NCI-H1105 (cell line): ENCODE measurements at regions not wholly inside any gene's neighbourhood (a gene's known extent, or its start where the extent isn't known, plus 50 kb on each side); places are given as distances from the start of the nearest gene placed in this dataset.
"Not testable (repeated sequence)": the region's sequence is repeated elsewhere in the genome, so short reads cannot be mapped to it uniquely, and the experiment has no call there.

Experiments used
- DNase-seq: peaks from one replicate; lab custom pipeline; 2025; lab: John Stamatoyannopoulos, UW

DNA sequence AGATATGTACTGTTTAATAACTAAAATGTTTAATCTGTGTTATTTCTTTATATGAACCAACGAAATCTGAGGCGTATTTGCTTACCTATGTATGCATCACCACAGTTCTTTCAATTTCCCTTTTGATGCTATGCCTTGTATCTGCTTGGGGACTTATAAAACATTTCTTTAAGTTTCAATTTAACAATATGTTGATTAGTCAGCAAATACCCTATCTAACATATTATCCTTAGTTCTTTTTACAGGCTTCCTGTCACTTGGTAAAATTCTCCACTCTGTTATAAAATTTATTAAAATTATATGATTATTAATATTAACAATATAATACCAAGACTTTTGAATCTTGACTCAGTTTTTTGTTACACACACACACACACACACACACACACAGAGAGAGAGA is 174.3 kb downstream of the CPS1 start:
- no peak for DNase-seq

DNA sequence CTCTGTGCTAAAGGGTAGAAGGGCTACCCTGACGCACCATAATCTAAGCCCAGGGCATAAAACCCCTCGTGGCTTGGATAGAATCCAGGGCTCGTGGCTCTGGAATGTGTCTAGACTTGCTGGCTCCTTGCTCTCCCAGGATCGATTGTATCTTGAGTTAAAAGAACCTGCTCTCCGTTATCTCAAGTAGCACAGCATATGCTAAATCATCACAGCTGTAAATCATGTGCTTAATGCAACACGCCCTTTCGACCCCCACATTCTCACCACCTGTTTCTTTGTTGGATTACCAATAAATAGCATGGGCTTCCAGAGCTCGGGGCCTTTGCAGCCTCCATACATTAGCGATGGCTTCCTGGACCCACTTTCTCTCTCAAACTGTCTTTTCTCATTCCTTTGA is 190.4 kb downstream of the CPS1 start:
- not testable (repeated sequence) for DNase-seq

GRCh38 chr2:210752532-210752931 is 196.1 kb downstream of the CPS1 start:
- no peak for DNase-seq

DNA sequence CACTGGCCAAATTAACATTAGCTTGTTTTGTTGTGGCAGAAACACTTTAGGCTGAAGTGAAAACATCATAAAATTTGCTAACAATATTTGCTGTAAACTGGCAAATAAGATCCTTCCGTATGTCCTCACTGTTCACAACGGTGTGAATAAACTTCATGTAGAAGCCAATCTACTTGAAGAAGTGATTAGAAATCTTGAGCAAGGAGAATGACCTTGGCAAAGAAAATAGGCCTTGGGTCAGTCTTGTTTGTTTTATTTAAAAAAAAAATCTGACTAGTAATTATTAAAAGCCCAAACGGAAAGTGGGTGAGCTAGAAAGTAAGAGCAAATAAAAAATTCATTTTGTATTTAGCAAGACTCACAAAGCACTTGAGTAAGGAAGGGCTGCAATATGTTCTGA is 197.0 kb downstream of the CPS1 start:
- no peak for DNase-seq

DNA sequence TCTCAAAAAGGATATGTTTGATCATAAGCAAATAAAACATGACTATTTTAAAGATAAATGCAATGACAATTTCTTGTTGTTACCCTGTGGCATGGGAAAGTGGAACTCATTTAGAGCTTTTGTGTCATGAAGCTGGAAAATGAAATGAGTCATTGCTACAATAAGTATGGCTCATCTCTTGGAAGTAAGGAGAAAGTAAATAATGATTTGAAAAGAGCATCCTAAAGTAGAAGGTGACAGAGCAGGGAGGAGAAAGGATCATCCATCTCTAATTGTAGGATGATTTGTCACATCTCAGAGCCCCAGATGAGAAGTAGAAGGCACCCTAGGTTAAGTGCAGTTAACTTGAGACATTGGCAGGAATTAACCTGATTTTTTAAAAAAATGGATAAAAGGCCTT is 200.5 kb downstream of the CPS1 start:
- no peak for DNase-seq

DNA sequence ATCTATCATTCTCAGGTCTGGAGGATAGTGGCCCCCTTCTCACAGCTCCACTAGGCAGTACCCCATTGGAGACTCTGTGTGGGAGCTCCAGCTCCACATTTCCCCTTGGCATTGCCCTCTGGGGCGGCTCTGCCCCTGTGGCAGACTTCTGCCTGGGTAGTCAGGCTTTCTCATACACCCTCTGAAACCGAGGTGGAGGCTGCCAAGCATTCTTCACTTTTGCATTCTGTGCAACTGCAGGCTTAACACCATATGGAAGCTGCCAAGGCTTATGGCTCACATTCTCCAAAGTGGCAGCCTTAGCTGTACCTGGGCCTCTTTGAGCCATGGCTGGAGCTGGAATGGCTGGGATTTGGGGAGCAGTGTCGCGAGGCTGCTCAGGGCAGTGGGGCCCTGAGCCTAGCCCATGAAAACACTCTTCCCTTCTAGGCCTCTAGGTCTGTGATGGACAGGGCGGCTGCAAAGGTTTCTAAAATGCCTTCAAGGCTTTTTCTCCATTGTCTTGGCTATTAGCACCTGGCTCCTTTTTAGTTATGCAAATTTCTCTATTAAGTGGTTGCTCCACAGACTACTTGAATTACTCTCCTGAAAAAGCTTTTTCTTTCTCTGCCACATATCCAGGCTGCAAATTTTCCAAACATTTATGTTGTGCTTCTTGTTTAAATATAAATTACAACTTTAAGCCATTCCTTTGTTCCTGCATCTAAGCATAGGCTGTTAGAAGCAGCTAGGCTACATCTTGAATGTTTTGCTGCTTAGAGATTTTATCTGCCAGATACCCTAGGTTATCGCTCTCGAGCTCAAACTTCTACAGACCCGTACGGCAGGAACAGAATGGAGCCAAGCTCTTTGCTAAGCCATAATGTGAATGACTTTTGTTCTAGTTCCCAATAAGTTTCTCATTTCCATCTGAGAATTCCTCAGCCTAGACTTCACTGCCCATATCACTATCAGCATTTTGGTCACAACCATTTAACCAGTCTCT is 206.5 kb downstream of the CPS1 start:
- DNase-seq = no peak

DNA sequence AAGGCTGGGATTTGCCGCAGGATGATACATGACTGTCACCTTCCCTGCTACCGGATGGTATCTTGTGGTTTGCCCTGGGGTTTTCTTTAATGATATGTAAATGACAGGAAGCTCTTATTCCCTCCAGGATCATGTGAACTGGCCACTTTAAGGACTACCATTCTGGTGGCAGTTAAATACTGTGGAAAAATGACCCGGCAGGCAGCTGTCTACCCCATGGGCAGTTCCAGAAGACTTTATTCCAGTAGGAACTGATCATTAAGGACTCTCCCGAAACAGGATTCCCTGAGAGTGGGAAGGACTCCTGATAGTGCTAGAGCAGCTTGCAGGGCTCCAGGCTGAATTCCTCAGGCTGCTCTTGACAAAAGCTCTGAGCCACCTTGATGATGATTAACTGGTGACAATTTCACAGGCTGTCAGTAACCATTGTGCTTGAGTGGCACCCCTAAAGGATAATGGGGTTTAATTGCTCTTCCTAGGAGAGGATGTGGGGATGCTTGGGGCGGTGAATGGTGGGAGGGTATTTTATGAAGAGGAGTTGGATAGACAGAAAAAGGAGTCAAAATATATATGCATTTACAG is 212.0 kb downstream of the CPS1 start:
- no peak for DNase-seq

GRCh38 chr2:210776756-210777155 is 220.4 kb downstream of the CPS1 start:
- no peak for DNase-seq

DNA sequence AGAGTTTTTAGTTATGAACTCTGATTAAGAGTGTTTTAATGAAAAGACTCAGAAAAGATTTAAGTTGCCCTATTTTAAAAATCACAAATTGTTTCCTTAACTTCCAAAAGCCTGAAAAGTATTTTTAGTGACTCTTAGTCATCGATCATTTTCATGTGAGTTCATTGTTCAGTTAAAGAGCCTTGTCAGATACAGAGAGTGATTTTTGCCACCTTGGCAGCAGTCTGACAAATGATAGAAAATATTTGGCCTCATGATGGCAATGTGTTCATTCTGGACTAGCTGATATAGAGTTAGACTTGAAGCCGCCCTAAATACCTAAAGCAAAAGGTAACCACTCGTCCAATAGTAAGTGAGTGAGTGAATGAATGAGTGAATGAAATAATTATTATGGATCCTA is 225.8 kb downstream of the CPS1 start:
- DNase-seq = no peak

GRCh38 chr2:210787831-210788230 is 231.4 kb downstream of the CPS1 start:
- not testable (repeated sequence) for DNase-seq

DNA sequence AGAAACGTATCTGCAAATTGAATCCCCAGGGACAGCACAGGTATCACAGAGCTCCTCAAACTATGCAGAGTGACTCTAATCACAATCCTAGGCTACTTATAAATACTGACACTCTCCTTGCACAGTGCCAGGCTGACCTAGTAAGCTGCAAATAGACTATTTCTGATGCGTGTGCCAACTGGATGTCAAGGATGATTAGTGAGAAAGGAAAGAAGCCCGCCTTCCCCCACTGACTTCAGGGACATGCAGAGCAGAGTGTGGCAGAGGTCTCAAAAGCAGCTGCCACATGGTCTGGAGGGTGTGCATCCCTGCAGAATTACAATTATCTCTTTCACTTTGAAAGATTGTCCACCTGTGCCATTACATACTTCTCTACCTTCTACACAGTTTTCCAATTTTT is 235.6 kb downstream of the CPS1 start:
- no peak for DNase-seq

DNA sequence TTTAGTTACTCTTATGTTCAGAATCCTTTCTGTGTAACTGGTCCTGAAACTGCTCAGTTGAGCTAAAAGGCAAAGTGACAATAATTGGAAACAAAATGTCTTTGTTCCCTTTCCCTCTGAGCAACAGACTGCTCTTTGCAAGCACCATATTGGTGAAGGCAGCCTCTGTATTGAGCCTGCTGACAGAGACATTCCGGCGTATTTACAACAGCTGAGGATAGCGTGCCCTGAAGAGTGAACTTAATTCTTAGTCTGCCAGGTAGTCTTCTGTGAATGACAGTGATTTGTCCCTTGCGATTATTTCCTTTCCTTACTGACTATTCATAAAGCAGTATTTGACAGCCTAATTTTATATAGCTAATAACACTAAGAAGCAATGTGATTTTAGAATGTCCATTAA is 239.1 kb downstream of the CPS1 start:
- DNase-seq = no peak

- DNase-seq = no peak
Observed at GRCh38 chr2:210798180-210798579, 241.8 kb downstream of the CPS1 start.

- no peak for DNase-seq
Observed at GRCh38 chr2:210814251-210815025, 258.0 kb downstream of the CPS1 start.

GRCh38 chr2:210816769-210817168 is 260.4 kb downstream of the CPS1 start:
- DNase-seq = no peak

DNA sequence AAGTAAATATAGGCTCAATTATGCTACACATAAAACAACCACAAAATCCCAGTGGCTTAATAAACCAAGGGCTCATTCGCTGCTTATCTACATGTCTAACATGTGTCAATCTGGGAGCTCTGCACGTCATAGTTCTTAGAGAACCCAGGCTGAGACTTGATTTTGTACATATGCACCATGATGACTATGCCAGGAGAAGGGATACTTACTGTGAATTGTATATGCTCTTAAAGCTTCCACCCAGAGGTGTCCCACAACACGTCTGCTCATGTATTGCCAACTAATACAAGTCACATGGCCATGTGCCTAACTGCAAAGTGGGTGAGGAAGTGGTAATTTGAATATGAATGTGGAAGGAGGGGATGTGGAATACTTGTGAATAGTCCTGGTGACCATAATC is 262.1 kb downstream of the CPS1 start:
- no peak for DNase-seq

DNA sequence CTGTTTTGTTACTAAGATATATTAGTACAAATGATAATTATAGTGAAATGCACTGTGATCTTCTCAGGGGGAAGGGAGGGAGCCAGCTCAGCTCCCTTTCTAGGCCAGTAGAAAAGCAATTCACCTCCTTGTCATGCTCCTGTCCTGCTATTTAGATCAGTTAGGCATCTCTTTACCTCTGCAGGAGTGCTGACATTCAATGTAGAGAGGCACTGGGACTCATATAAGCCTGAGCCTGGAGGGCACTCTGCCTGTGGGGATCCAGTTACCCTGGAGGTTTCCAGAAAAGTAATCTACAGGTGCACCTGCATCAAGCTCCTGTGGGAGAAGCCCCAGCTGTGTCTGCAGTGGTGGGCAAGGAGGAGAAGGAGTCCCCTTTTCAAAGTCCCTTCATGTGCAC is 277.0 kb downstream of the CPS1 start:
- DNase-seq = no peak

DNA sequence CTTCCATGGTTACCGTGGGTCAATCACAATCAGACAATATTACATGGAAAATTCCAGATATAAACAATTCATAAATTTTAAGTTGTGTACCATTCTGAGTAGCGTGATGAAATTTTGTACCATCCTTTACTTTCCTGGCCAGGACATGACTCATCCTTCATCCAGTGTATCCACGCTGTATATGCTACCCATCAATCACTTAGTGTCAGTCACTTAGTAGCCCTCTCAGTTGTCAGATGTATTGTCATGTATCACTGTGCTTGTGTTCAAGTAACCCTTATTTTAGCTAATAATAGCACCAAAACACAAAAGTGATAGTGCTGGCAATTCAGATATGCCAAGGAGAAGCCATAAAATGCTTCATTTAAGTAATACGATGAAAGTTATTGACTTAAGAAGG is 282.6 kb downstream of the CPS1 start:
- DNase-seq = no peak

DNA sequence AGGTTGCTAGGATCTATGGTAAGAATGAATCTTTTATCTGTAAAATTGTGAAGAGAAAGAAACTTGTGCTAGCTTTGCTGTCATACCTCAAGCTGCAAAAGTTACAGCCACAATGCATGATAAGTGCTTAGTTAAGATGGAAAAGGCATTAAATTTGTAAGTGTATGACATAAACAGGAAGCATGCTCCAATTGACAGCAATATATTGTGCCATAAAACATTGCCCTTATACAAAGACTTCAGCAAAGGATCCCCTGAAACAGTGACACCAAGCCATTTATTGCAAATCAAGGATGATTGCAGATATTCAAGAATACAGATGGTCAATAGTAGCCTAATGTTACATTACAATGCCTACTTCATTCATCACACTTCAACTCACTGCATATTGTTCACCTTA is 283.1 kb downstream of the CPS1 start:
- no peak for DNase-seq

GRCh38 chr2:210842896-210843295 is 286.5 kb downstream of the CPS1 start:
- DNase-seq = no peak

DNA sequence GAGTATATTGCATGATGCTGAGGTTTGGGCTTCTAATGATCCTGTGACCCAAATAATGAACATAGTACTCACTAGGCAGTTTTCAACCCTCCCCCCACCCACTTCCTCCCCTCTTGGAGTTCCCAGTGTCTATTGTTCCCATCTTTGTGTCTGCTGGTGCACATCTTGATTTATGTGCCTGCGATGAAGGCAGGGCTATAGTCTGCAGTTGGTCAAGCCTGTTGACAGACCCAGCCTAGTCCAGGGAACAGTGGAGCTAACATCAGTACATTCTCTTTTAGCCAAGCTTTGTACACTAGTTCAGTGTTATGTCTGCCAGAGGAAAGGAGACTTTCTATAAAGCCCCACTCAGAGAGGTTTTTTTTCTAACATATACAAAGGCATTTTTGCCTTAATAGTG is 287.6 kb downstream of the CPS1 start:
- no peak for DNase-seq

GRCh38 chr2:210859314-210859713 is 302.9 kb downstream of the CPS1 start:
- DNase-seq = no peak

GRCh38 chr2:210860276-210860675 is 303.9 kb downstream of the CPS1 start:
- peak; percentile 70 for DNase-seq
